Large intestine (tissue), 3 donors: ENCODE measurements at regions not wholly inside any gene's neighbourhood (a gene's known extent, or its start where the extent isn't known, plus 50 kb on each side); places are given as distances from the start of the nearest gene placed in this dataset.

ENCODE experiments used
- DNase-seq, 2 donors: peaks; one replicate each; pipeline versions ENCODE4 v3.0.0 to v3.0.0-alpha.2; 2013
- H3K27ac ChIP-seq: one replicate; pipeline ENCODE4 v1.5.1; 2013; ENCODE audit warnings: low read length
- H3K27me3 ChIP-seq: 2 replicates; pipeline ENCODE4 v1.6.1; 2013; ENCODE audit warnings: low read length; ENCODE audit not compliant: control insufficient read depth, insufficient read depth
- H3K36me3 ChIP-seq: 2 replicates; pipeline ENCODE4 v1.6.1; 2013; ENCODE audit warnings: low read length; ENCODE audit not compliant: control insufficient read depth, insufficient read depth
- H3K4me1 ChIP-seq: one replicate; pipeline ENCODE4 v1.6.1; 2013; ENCODE audit warnings: low read length; ENCODE audit not compliant: control insufficient read depth, insufficient read depth
- H3K4me3 ChIP-seq: one replicate; pipeline ENCODE4 v1.5.1; 2013; ENCODE audit warnings: low read length
- H3K9me3 ChIP-seq: one replicate; pipeline ENCODE4 v1.6.1; 2013; ENCODE audit warnings: mild to moderate bottlenecking, low read depth, low read length, moderate library complexity; ENCODE audit not compliant: control insufficient read depth
- WGBS: methylation state at CpG from one replicate; pipeline ENCODE4 v1.1.5; 2013; ENCODE audit warnings: low lambda C conversion rate; ENCODE audit not compliant: insufficient coverage; 5-methylcytosine and 5-hydroxymethylcytosine counted together

DNA sequence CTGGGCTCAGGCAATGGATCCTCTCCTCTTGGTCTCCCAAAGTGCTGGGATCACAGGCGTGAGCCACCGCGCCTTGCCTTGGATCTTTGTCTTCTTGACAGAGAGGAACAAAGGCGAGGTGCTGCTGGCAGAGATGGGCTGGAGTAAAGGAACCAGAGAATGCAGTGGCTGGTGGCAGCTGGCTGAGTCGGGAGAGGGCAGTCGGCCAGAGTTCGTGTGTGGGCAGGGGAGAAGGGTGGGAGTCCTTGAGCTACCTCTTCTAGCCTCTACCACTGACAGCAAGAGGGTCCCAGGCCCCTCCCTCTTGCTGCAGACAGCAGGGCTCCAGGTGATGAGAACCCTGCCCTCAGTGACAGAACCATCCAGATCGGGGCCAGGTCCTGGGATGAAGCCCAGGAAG, 86.2 kb upstream of the LINC01488 start:
- no peaks in the 10 kb centered on the region for H3K27me3 ChIP-seq
- 40% methylated on average over 1 of the region's 8 CpGs for WGBS
- H3K4me1 ChIP-seq, result peaks cover 8% of the 10 kb centered on the region
- DNase-seq, result no peak
- H3K36me3 ChIP-seq, result no peaks in the 10 kb centered on the region
- H3K9me3 ChIP-seq, result no peaks in the 10 kb centered on the region
- no peak overlapping the region for H3K4me3 ChIP-seq
- no peak overlapping the region for H3K27ac ChIP-seq

DNA sequence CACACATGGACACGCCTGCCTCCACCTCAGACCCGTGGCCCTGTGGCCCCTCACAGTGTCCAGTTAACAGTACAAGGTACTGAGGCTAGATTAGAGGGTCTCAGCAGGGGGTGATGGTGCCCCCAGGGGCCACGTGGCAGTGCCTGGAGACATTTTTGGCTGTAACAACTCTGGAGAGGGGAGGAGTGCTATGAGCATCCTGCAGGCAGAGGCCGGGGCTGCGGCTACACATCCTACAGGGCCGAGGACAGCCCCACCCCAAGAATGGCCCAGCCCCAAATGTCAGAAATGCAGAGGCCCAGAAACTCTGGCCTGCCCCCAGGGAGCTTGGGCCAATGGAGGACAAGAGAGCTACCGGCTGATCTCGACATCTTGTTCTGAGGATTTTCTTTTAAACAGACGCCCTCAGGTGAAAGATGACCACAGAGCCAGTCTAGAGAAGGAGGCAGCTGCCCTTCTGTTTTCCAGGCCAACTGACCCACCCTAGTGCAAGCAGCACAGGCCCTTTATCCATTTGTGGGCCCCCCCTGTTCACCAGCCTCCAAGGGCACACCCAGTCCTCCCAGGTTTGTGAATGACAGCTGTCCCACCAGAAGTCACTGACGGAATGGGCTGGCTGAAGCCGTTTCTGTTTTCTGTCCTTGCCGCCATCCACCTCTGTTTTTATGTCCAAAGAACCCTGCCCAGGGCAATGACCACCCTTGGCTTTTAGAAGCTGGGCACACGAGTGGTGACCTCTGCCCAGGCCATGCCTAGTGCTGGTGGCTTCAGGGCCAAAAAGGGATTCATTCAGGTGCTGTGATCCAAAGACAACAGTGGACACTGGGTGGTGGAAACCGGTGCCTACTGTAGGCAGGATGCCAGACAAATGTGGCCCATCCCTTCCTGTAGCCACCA, 85.2 kb upstream of the LINC01488 start:
- DNase-seq, result no peak
- no peak overlapping the region for H3K27ac ChIP-seq
- WGBS, result no CpG with 5 or more reads among the region's 14 CpGs

DNA sequence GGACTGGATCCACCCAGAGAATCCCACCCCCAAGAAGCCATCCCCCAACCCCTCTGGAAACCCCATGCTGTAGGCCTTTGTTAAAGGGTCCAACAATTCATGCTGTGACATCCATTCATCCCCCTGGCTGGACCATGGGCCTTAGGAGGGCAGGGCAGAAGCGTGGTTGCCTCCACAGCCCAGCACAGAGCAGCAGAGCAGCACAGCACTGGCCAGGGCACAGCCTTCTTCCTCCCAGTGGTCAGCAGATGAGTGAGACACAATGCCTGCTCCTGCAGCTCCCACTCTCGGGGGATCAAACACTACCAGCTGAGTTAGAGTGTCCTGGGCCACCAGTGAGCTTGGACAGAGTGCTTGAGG, 84.5 kb upstream of the LINC01488 start:
- Histone ChIP-seq H3K27ac (no peak overlapping the region), H3K4me1 (no peaks in the 10 kb centered on the region), H3K27me3 (no peaks in the 10 kb centered on the region), H3K36me3 (no peaks in the 10 kb centered on the region), H3K9me3 (no peaks in the 10 kb centered on the region), H3K4me3 (no peak overlapping the region)
- no CpG with 5 or more reads among the region's 2 CpGs for WGBS
- DNase-seq, result no peak

More for the DNA sequence above, 85.2 kb upstream of the LINC01488 start:
- Histone ChIP-seq H3K9me3 (no peaks in the 10 kb centered on the region), H3K27me3 (no peaks in the 10 kb centered on the region), H3K4me1 (no peaks in the 10 kb centered on the region), H3K4me3 (no peak overlapping the region), H3K36me3 (no peaks in the 10 kb centered on the region)

DNA sequence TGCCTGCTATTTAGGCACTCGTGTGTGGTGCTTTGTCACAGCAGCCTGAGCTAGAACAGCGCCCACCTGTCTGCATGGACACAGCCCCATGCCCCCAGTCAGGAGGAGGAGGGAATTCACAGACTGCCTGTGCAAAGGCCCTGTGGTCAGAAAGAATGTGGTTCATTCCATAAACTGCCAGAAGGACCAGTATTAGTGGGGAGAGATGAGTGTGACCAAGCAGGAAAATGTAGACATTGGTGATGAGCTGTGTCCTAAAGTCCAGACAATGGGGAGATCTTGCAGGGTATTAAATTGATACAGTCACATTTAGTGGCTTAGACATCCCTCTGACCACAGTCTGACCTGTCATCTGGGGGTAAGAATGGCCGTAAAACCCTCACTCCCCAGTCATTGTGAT, 83.7 kb upstream of the LINC01488 start:
- H3K27ac ChIP-seq, result no peak overlapping the region
- no peaks in the 10 kb centered on the region for H3K27me3 ChIP-seq
- H3K36me3 ChIP-seq, result no peaks in the 10 kb centered on the region
- no CpG with 5 or more reads among the region's 3 CpGs for WGBS
- H3K9me3 ChIP-seq, result no peaks in the 10 kb centered on the region
- no peak for DNase-seq
- H3K4me3 ChIP-seq, result no peak overlapping the region
- H3K4me1 ChIP-seq, result no peaks in the 10 kb centered on the region

DNA sequence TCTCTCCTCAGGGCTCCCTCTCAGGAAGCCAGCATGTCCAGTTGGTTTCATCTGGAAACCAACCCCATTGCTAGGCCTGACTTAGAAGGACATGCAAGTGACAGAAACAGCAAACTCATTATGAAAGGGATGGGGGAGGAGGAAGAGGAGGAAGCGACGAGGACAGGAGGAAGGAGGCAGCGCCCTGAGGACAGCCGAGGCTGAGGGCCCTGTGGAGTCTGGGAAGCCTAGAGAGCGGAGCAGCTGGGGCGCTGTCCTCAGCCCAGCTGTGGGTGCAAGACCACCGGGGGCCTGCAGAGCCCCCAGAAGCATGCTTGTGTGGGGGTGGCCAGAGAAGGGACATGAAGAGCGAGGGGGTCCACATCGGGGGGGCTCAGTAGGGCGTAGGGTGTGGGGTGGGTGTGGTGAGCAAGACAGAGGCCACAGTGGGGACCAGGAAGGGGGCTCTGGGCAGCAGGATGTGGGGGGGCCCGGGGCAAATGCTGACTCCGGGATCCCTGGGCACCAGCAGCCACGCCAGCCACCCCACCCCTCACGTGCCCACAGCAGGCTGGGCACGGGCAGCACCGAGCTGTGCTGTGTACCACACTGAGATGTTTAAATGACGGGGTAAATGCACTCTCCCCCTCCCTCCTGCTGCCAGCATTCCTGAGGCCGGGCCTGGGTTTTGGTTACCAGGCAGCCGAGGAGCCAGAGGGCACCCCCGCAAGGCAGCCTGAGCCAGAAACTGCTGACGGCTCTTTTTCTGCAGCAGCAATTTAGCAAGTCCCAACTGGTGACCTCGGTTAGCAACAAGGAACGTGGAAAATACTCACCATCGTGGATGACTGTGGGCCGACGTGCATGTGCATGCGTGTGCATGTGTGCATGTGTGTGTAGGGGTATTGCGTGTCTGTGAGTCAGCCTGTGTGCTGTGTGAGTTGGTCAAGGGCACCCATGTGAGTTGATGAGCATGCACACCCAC, 82.7 kb upstream of the LINC01488 start:
- WGBS, result no CpG with 5 or more reads among the region's 28 CpGs
- Histone ChIP-seq H3K4me3 (no peak overlapping the region), H3K27ac (no peak overlapping the region), H3K27me3 (no peaks in the 10 kb centered on the region), H3K4me1 (no peaks in the 10 kb centered on the region), H3K9me3 (no peaks in the 10 kb centered on the region), H3K36me3 (no peaks in the 10 kb centered on the region)
- no peak for DNase-seq

DNA sequence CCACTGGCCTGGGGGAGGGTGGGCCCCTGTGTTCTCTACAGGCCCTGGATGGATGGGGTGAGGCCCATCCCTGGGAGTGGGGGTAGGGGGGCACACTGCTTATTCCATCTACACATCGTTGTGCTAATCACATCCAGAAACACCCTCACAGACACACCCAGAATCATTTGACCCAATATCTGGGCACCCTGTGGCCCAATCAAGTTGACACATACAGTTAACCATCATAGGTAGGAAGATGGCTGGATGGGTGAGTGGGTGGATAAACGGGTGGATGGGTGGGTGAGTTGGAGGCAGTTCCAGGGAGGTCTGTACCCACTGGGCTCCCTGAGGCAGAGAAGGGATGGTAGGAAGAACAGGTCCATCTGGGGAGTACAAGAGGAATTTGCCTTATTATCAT, 81.3 kb upstream of the LINC01488 start:
- Histone ChIP-seq H3K27ac (no peak overlapping the region), H3K4me3 (no peak overlapping the region), H3K9me3 (no peaks in the 10 kb centered on the region), H3K36me3 (no peaks in the 10 kb centered on the region), H3K27me3 (no peaks in the 10 kb centered on the region), H3K4me1 (no peaks in the 10 kb centered on the region)
- no CpG with 5 or more reads among the region's 2 CpGs for WGBS
- no peak for DNase-seq

DNA sequence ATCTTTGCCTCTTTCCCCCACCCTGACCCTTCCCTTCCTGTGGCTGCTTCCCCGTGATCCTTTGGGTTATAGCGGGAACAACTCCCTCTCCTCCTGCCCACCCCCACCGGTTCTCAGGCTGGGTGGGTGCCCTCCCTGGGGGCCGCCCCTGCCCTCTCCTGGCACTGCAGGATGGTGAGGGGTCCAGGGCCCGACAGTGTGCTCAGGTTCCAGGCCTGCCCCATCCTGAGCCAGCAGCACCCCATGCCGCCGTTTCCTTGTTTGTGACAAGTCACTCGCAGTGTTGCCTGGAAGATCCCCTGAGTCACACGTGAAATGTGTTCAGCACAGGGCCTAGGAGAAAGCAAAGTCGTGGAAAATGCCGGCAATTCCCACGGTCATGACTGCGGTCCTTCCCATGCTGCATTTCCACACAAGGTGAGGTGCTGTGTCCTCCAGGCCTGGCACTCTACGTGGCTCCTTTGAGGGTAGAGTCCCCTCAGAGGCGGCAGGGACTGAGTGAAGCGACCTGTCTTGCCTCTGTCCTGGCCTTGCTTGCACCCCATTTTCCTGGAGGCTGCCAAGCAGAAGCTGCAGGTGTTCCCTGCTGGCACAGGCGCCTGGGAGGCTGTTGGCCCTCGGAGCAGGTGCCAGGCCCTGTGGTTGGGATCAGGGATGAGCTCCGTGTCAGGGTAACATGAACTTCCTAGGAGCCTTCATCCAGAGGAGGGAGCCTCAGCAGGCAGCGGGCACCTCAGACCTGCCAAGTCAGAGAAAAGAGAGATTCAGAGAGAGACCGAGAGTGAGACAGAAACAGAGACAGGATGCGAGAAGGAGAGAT, 80.5 kb upstream of the LINC01488 start:
- Histone ChIP-seq H3K9me3 (no peaks in the 10 kb centered on the region), H3K27me3 (no peaks in the 10 kb centered on the region), H3K27ac (no peak overlapping the region), H3K4me3 (no peak overlapping the region), H3K4me1 (no peaks in the 10 kb centered on the region), H3K36me3 (no peaks in the 10 kb centered on the region)
- 100% methylated on average over 1 of the region's 22 CpGs for WGBS
- no peak for DNase-seq

DNA sequence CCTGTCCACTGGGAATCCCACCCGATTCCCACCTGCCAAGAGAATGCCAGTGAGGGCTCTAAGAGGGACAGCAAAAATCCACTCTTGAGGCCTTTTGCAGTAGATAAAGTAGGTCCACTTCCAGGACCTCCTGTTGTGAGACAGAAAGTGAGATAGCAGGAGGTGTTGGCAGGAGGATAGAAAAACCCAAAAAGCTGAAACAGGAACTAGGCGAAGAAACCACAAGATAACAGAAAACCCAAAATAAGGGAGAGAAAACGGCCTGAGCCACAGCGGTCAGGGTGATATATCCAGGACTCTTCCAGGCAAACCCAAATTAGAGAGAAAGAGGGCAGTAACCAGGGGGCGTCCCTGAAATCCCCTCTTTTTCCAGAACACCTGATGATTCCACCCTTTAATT, 79.7 kb upstream of the LINC01488 start:
- WGBS, result 88% methylated on average over 2 of the region's 5 CpGs

DNA sequence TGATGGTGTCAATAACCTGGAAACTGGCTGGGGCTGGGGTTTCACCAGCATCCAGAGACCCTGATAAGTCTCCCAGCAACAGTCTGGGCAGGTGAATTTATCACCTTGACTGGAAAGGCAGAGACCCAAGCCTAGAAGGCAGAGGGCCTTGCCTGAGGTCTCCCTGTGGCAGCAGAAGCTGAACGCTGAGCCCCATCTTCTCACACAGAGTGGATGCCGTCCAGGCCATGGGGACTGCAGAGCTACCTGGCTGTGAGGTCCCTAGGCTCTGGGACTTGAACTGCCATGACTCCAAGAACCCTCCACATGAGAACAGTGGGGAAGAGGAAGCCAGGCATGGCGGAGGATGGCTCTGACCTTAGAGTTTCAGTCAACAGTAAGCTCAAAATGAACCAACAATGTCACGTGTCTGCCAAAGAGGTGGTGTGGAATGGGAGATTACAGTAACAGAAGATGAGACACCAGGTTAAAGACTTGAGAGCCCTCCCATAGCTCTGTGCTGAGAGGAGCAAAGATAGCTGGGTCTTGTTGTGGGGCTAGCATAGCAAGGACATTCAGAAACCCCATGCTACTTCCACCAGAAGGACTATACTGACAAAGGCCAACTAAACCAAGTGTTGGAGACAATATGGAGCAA, 79.1 kb upstream of the LINC01488 start:
- DNase-seq, result no peak
- Histone ChIP-seq H3K27me3 (no peaks in the 10 kb centered on the region), H3K27ac (no peak overlapping the region), H3K4me3 (no peak overlapping the region), H3K36me3 (no peaks in the 10 kb centered on the region), H3K4me1 (no peaks in the 10 kb centered on the region), H3K9me3 (no peaks in the 10 kb centered on the region)
- no CpG with 5 or more reads among the region's 4 CpGs for WGBS

More for the DNA sequence above, 79.7 kb upstream of the LINC01488 start:
- Histone ChIP-seq H3K4me3 (no peak overlapping the region), H3K36me3 (no peaks in the 10 kb centered on the region), H3K9me3 (no peaks in the 10 kb centered on the region), H3K27ac (no peak overlapping the region), H3K4me1 (no peaks in the 10 kb centered on the region), H3K27me3 (no peaks in the 10 kb centered on the region)
- no peak for DNase-seq
